ENCODE measurements at regions not wholly inside any gene's neighbourhood (a gene's known extent, or its start where the extent isn't known, plus 50 kb on each side); places are given as distances from the start of the nearest gene placed in this dataset.
"Not testable (repeated sequence)": the region's sequence is repeated elsewhere in the genome, so short reads cannot be mapped to it uniquely, and the experiment has no call there.

DNA sequence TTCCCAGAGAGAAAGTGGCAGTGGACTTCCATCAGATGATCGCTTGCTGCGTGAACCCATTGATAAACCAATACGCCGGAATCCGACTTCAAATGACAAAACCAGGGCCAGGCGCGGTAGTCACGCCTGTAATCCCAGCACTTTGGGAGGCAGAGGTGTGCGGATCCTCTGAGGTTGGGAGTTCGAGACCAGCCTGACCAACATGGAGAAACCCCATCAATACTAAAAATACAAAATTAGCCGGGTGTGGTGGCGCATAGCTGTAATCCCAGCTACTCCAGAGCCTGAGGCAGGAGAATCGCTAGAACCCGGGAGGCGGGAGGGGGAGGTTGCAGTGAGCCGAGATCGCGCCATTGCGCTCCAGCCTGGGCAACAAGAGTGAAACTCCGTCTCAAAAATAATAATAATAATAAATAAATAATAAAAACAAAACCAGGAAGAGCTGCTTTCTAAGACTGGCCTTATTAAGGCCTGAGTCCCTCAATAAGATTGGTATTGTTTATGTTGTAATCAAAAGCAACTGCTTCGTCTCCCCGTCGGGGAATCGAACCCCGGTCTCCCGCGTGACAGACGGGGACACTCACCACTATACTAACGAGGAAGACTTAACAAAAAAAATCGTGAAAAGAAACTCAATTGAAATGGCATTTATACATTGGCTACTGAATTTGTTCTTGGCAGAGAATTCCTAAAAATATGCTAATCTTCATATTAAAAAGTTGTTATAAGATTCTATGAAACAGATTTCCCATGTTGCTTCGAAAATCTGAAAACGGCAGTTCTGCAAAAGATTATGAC is 110.2 kb upstream of the ZNF184 start:
- no peak for DNase-seq (ENCODE audit: low spot score)

DNA sequence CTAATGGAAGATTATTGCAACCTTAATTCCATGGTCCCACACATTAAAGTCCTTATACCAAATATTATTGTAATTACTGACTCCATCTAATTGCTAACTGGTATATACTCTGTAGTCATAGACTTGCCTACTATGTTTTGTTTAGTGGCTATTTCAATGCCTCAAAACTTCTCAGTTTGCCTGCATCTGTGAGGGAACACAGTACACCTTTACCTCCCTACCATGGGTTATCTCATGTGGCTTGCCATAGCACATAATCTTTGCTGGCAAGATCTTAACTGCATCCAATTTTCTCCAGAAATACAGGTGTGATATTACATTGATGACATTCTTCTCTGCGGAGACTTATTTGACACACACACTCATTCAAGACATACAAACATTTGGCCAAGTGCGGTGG is 107.1 kb upstream of the ZNF184 start:
- no peak for DNase-seq (ENCODE audit: low spot score)

DNA sequence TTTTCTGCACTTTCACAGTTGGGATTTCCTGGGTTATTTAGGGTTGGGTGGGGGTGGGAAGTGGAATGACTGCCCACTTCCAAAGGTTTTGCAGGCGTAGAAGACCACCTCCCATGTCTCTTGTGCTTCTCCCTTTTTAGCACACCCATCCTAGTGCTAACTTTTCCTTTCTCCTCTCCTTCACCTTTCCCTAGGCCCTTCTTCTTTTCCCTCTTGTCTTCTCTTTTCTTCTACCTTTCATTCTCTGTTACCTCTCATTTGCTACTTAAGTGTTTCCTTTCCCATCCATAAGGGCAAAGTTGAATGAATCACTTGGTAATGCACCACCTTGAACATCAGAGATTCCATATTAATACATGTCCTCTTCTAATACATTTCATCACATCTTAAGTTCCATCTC is 105.0 kb upstream of the ZNF184 start:
- no peak for DNase-seq (ENCODE audit: low spot score)

DNA sequence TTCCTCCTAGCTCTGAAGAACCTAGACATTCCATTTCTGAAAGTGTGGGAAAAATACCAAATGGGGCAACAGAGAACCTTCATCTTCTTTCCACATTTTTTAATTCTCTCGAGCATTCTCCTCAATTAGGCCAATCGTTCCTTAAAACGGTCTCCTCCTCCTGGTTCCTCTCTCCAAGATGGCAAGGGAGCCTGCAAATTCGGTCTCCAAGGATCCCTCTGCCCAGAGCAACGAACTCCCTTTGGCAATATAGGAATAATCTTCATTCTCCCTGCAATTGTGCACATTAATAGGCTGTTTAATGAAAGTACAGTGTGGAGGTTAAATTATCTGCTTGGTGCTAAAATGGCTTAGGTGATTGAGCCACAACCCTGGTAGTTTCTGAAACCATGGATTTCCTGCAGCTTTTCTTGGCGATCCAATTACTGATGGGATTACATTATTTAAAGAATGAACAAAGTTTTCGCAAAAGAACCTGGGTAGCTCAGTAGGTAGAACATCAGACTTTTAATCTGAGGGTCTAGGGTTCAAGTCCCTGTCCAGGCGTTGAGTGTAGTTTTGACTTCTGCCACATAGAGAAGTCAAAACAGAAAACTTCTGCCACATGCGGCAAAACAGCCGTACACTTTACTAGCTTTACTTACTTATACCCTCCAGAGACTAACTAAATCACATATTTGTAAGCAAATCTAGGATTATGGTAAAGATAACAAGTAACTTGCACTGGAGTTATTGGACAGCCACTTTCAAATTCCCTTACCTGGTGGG is 102.9 kb upstream of the ZNF184 start:
- no peak for DNase-seq (ENCODE audit: low spot score)

DNA sequence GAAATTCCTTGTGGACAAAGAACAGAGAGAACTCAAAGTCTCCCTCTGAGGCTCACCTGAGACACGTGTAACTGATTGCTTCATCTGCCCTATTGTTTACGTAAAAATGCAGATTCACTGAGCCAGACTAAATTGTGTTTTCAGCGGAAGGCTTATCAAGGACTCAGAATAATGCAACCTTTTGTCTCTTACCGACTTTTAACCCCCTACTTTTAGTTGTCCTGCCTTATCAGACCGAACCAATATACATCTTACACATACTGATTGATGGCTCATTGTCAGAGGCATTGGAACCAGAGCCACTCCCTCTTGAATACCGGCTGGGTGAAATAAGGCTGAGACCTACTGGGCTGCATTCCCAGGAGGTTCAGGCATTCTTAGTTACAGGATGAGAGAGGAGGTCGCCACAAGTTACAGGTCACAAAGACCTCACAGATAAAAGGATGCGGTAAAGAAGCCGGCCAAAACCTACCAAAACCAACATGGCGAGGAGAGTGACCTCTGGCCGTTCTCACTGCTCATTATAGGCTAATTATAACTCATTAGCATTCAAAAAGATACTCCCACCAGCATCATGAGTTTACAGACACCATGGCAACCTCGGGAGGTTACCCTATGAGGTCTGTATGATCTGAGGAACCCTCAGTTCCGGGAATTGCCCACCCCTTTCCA is 95.5 kb upstream of the ZNF184 start:
- no peak for DNase-seq (ENCODE audit: low spot score)

DNA sequence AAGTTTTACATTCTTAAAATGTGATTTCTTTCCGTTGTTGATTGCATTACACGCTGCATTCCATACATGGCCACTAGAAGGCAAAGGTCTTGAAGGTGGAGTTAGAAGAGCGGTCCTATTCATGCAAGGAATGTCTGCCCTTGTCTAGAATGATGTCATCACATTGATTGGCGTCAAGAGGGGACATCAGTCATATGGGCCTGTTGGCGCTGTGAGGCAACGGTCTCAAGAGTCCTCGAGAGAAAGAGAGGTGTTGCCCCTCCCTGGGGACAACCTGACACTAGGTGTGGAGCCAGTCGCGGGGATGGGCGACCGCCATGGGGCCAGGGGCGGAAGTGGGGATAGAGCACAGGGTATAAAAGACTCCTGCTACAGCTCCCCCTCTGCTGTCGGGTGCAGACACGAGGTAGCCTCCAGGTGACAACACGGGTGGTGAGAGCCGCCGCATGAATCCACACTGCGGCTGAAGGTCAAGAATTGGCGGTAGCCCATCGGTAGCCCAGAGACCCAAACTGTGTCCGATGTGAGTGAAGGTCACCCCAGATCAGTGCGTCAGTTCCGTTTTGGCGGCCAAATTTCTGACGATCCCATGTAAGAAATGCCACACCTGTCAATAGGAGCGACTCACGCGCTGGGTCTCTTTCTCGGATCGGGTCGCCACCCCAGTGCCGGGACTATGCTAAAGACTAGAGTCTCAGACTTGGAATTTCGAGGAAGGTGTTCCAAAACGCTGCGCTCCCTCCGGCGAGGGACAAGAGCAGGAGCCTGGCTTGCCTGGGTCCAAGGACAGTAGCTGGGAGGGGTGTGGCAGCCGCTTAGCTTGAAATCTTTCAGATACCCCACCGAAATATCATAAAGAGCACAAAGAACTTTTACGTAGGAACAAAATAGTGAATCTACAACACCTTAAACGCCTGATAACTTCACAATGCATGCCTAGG is 93.2 kb upstream of the ZNF184 start:
- no peak for DNase-seq (ENCODE audit: low spot score)

DNA sequence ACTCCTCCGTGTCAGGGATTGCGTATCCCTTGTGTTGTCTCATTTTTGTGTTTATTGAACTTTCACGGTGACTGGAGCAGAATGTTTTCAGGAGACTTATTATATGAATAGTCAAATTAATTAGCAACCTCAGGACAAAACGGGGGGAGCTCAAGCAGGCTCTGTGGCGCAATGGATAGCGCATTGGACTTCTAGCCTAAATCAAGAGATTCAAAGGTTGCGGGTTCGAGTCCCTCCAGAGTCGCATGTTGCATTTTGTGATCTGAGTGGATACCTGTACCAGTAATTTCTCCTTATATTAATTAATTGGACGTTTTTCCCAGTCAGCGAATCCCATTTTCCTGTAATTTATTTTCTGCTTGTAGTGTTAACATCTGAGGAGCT is 89.1 kb upstream of the ZNF184 start:
- DNase-seq (ENCODE audit: low spot score): no peak

DNA sequence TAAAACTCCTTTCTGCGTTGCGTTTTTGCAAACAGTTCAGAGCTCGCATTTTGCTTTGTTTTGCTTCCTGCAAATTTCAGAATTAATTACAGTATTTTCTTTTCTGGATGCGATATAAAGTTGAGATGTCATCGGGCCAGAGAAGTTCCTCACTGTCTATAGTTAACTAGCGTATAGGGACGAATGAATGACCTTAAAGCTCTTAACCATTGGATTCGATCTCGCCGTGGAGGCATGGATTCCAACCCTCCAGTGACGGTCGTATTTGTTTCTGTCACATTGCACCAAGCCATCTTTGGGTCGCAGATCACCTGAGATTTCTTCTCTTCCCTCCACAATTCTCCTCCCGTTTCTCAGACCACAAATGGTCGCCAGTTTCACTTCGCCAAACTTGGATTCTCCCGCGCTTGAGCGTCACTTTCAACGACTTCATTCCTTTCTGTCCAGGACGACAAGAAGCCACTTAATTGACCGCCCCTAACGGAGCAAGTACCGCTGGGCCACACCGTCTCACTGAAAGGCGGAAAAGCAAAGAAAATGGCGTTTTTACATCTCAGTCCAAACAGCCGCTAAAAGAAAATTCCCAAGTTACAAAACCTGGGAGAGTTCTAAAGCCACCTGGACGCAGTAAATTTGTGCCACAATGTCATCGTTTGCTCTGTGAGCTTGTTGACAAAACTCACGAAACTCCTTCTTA is 85.3 kb upstream of the ZNF184 start:
- DNase-seq (ENCODE audit: low spot score): no peak

DNA sequence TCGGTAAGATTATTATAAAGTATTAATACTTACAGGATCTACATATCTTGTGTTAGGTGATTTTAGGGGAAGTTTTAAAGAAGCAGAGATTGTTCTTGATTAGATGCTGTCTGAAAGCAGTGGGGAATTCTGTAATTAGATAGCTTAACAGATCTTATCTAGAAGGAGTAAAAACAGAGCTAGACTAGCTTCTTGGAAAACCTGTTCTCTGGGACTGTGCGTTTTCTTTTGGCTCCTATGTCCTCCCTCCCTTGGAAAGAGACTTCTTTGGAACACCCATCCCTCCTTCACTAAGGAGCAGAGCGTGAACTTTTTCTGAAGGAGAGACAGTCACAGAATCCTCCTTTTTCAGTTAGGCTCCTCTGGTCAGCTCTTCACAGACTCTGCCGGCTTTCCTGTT is 83.5 kb upstream of the ZNF184 start:
- DNase-seq (ENCODE audit: low spot score): no peak

DNA sequence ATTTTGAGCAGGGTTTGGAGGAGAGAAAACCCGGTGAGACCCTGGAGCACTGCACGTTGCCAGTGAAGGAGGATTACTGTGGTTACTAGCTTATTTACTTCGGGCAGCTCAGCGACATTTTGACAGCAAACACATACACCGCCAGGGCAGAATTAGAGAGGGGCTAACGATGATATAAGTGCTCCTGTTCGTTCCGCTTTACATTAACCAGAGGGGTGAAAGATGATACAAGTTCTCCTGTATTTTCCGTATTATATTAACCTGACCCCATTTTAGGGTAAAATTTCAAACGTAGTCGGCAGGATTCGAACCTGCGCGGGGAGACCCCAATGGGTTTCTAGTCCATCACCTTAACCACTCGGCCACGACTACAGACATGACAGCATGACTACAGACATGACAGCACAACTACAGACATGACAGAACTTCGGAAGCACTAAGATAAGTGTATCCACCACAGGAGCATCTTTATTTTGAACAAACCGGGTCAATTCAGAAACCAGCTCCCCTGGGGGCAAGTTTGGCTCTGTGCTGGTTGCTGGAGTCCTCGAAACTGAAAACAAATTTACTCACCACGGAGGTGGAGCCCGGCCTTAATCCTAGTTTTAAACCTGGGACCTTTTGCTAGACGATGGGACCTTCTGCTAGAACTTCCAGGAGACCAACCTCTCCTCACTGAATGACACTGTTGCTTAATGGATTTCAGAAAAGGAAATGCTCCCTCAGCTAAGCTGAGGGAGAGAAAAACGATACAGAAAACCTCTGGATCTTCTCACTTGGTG is 80.4 kb upstream of the ZNF184 start:
- no peak for DNase-seq (ENCODE audit: low spot score)

DNA sequence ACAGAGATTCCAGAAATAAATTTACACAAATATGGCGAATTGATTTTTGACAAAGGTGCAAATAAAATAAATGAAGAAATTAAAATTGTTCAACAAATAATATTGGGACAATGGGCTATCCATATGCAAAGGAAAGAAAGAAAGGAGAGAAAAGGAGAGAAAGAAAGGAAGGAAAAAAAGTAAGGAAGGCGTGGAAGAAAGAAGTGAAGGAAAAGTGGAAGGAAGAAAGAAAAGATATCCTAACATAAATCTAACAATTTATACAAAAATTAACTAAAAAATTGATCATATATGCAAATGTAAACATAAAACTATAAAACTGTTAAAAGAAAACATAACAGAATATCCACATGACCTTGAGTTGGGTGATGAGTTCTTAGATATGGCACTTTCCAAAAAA is 78.7 kb upstream of the ZNF184 start:
- DNase-seq (ENCODE audit: low spot score): no peak

DNA sequence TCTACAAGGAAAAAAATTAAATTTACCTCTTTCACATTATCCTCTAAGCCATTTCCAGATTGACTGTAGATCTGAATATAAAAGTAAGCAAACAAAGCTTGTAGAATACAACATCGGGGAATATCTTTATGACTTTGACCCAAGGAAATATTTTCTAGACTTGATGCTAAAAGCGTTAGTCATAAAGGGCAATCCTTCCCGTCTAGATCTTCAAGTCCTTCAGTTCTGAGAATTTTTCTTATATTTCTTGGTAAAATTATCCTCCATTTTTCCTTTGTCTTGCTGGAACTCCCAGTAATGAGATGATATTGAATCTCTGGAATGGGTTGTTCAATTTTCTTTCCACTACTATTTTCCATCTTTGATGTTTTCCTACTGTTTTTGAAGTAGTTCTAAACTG is 77.8 kb upstream of the ZNF184 start:
- DNase-seq (ENCODE audit: low spot score): no peak

DNA sequence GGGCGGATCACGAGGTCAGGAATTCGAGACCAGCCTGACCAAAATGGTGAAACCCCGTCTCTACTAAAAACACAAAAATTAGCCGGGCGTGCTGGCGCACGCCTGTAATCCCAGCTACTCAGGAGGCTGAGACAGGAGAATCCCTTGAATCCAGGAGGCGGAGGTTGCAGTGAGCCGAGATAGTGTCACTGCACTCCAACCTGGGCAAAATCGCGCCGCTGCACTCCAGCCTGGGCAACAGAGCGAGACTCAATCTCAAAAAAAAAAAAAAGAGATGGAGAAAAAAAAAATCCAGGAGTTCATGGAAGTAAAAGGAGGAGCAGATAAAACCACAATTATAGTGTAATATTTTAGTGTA is 76.3 kb upstream of the ZNF184 start:
- DNase-seq (ENCODE audit: low spot score): not testable (repeated sequence)

DNA sequence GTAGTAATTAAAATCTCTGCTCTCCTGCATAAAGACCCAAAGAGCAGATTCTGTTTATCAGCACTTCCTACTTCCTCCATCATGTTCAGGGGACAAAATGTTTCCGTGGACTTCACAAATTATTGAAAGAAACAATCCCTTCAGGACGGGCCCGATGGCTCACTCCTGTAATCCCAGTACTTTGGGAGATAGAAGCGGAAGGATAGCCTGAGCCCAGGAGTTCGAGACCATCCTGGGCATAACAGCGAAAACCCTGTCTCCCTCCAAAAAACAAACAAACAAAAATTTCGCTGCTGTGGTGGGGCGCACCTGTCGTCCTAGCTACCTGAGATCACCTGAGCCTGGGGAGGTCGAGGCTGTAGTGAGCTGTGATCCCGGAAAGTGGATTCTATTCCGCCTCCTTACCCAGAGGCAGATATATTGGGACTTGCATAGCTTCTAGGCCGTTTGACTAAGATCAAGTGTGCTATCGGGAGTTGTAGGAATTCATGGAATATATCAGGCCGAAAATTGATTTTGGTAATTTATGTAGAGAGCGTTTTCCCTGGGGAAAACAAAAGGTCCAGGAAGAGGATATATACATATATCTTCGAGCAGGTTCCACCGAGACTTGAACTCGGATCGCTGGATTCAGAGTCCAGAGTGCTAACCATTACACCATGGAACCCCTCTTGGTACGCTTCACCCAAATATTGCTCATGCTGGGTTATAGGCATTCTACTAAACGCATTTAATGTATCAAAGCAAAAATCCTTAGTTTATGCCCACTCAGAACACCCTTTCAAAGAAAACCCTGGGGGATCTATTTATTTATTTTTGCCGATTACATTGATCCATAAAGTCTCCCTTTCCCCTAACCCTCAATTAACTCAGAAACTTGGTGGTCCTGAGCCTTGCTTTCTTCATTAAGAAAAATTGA is 74.5 kb upstream of the ZNF184 start:
- no peak for DNase-seq (ENCODE audit: low spot score)

DNA sequence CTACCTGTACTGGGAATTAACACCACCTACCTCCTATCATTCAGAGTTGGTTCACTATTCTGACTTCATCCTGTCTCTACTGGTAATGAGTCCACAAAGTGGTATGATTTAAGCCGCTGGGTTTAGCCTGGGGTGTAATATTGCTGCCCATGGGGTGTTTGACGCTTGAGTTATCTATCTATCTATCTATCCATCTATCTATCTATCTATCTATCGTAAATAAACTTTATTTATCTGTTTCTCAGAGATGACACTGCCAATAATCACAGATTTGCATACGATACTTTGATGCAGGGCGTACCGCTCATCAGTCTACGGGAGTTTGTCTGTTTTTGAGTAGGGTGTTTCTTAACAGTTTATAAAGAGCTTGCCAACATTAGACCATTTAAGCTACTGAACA is 73.6 kb upstream of the ZNF184 start:
- no peak for DNase-seq (ENCODE audit: low spot score)

DNA sequence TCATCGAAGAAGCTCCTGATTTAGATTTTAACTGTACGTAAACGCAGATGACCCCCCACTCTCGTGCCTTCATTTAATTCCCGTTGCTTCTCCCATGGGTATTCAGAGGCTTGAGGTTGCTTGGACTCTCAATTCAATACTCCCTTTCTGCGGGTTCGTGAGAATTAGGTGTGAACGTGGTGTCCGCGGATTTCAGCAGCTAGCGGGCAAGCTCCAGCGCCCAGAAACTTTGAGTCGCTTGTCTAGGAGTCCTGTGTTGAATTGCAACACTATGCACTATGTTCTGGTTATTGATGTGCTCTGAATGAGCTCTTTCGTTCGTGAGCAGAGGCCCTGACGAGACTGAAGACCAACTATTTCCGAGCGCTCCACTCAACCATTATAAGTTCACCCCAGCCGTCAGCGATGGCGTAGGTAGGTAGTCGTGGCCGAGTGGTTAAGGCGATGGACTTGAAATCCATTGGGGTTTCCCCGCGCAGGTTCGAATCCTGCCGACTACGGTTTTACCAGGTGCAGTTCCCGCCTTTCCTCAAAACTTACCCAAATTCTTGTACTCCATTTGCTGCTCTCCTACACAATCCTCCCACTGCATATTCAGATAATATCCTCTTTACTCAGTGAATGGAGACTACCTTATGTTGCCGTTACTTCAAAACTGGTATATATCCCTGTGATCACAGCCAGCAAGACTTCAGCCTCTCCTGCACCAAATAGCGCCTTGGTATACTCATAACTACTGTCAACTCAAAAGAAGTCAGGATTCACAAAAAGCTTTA is 72.6 kb upstream of the ZNF184 start:
- DNase-seq (ENCODE audit: low spot score): no peak

DNA sequence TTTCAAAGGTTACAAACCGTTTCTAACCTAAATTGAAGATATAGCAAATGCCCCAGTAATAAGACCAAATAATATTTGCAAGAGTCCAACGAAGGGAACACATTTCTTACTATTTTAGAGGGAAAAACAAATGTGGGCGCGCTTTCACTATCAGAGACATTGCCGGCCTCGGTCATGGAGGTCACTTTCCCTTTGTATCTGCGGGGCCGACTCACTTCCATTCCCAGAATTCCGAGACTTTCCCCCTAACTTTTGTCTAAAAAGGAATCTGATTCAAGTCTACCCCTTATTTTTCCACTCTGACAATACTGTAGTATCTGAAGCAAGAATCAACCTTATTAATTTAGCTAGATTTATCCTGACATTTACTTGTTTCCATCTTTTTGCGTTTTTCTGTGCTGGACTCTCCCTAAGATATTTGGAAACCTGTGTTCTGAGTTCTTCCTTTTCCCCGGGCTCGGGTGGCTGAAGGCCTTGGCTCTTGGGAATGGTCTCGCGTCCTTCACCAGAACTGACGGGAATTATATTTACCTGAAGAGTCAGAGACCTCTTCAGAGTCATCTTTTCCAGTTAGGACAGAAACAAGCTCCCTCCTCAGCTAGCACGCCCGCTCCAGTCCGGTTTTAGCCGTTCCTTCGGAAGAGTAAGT is 71.8 kb upstream of the ZNF184 start:
- no peak for DNase-seq (ENCODE audit: low spot score)

DNA sequence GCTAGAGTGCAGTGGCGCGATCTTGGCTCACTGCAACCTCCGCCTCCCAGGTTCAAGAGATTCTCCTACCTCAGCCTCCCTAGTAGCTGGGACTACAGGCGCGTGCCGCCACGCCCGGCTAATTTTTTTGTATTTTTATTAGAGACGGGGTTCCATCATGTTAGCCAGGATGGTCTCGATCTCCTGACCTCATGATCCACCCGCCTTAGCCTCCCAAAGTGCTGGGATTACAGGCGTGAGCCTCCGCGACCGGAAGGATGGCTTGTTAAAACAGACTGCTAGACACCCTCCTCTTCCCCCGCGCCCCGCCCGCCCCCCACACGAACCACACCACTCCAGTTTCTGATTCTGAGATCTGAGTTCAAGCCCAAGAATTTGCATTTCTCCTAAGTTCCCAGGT is 71.2 kb upstream of the ZNF184 start:
- not testable (repeated sequence) for DNase-seq (ENCODE audit: low spot score)
